ENCODE measurements at regions not wholly inside any gene's neighbourhood (a gene's known extent, or its start where the extent isn't known, plus 50 kb on each side); places are given as distances from the start of the nearest gene placed in this dataset.
"Not testable (repeated sequence)": the region's sequence is repeated elsewhere in the genome, so short reads cannot be mapped to it uniquely, and the experiment has no call there.

- no peak for DNase-seq (ENCODE audit: low read depth)
These were observed 60.3 kb downstream of the EOMES start for GRCh38 chr3:27661797-27662196.

DNA sequence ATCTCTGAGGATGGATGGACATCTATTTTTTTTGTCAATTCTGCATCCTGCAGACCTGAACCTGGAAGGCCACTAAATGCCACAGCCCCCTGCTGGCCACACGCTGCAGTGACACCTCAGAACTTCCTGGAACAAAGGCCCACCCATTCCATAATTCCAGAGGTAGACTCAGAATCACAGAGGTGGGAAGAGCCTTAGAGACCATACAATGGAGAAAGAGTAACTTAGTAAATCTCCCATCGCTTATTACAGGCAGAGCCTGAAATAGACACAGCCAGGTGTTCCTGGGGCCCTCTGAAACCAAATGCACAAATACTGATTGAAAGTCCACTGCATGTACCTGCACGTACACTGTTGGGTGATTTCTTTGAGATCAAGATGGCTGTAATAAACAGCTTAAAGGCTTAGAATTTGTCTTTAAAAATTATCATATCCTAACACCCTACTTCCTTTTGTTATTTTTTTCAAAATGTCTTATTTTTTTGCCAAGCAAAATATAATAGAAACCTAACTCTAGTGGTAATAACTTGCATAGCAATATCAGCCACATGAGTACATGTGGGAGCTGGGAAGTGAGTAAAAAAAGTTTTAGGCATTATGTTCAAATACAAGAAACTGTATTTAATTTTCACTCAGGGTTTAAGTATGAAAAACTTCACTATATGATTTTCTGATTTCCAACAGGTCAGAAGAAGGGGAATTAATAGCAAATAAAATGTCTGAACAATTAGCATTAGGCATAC lies 62.7 kb downstream of the EOMES start:
- peak; percentile 59 for DNase-seq (ENCODE audit: low read depth)

DNA sequence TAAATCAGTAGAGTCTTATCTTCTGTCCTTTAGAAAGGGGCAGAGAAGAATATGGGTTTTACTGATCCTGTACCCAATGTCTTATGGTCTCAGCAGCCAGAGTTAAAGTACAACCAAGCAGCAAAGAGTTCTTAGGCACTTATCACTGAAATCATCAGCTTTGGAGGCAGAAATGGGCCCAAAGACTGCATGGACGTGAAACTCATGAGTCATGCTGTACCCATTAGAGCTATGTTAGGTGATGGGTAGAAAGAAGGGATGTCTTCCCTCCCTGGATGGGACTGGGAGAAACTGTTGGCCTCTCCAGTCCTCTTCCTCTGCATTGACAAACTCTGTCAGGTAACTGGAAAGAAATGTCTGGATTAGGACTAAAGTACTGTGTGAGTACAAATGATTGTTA lies 63.4 kb downstream of the EOMES start:
- peak; percentile 43 for DNase-seq (ENCODE audit: low read depth)

- peak; percentile 44 for DNase-seq (ENCODE audit: low read depth)
These were observed 64.3 kb downstream of the EOMES start for GRCh38 chr3:27657871-27658270.

GRCh38 chr3:27657404-27657803 lies 64.7 kb downstream of the EOMES start:
- peak; percentile 73 for DNase-seq (ENCODE audit: low read depth)

- DNase-seq (ENCODE audit: low read depth), result no peak
These were observed 65.3 kb downstream of the EOMES start for GRCh38 chr3:27656790-27657189.

DNA sequence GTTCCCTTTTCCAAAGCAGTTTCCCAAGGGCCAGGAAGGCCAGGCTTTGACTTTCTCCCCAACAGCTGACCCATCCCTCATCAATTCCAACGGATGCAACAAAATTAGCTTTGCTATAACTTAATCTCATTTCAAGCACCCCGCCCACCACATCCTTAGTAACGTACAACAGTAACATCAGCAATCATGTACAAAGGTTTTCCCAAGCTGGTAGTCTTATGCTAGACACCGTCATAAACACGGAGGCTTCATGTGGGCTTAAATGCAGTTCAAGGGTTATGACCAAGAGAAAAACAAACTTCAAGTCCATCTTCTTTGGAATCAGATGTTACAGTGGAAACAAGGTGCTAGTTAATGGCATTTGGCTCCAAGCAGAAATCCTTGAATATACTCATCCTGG lies 66.6 kb downstream of the EOMES start:
- DNase-seq (ENCODE audit: low read depth), result no peak

DNA sequence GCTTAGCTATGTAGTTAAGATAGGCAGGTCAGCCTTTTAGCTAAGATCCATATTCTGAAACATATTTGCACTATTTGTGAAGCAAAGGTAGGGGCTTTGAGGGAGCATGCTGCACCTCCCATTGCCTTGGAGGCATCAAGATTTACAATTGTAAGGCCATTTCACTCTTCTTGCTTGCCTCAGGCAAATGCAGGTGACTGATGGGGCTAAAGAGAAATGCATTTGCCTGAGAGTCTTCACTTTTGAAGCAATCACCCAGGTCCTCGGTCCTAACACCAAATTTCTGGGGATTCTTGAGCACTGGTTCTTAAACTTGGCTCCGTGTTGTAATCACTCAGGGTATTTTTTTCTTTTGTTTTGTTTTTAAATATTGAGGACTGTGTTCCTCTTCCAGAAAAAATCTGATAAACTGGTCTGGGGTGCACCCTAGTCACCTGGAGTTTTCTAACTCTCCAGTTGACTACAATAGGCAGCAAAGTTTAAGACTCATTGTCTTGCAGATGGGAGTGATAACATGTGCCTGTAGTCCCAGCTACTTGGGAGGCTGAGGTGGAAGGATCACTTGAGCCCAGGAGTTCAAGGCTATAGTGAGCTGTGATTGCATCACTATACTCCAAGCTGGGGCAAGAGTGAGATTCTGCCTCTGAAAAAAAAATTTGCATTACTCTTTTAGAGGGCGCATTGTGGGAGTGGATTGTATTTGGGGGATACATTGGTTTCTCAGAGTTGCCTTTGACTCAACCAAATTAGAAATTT lies 68.1 kb downstream of the EOMES start:
- DNase-seq (ENCODE audit: low read depth), result no peak

- no peak for DNase-seq (ENCODE audit: low read depth)
These were observed 72.8 kb downstream of the EOMES start for GRCh38 chr3:27649277-27649676.

- no peak for DNase-seq (ENCODE audit: low read depth)
These were observed 75.2 kb downstream of the EOMES start for GRCh38 chr3:27646896-27647295.

DNA sequence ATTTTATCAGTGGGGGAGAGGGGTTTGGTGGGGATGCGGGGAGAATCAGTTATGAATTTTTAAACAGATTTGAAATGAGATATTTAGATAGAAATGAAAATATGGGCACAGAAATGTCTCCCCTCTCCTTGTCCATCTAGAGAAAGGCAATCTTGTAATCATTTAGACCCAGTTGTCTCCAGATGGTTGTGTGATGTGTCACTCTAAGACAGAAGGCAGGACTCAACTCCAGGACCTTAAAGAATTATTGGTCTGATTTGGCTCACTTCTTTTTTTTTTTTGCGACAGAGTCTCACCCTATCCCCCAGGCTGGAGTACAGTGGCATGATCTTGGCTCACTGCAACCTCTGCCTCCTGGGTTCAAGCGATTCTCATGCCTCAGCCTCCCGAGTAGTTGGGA lies 77.2 kb downstream of the EOMES start:
- DNase-seq (ENCODE audit: low read depth), result peak; percentile 64

DNA sequence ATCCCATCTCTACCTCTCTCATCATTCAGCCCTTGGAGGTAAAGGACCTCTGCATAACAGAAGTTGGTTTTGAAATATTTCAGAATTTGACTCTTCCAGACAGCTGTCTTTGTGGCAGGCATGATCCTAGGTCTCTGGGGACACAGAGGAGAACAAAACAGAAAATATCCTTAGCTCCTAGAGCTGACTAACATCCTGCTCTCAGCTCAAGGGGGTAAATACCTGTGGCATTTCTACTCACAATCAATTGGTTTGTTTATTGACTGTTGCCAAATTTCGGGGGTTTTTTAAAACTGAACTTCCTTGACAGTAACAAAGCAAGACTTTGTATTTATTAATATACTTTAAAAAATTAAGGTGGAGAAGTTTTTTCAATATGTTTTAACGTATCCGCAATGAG lies 78.8 kb downstream of the EOMES start:
- peak; percentile 39 for DNase-seq (ENCODE audit: low read depth)

- DNase-seq (ENCODE audit: low read depth), result no peak
These were observed 79.3 kb downstream of the EOMES start for GRCh38 chr3:27642796-27643195.

DNA sequence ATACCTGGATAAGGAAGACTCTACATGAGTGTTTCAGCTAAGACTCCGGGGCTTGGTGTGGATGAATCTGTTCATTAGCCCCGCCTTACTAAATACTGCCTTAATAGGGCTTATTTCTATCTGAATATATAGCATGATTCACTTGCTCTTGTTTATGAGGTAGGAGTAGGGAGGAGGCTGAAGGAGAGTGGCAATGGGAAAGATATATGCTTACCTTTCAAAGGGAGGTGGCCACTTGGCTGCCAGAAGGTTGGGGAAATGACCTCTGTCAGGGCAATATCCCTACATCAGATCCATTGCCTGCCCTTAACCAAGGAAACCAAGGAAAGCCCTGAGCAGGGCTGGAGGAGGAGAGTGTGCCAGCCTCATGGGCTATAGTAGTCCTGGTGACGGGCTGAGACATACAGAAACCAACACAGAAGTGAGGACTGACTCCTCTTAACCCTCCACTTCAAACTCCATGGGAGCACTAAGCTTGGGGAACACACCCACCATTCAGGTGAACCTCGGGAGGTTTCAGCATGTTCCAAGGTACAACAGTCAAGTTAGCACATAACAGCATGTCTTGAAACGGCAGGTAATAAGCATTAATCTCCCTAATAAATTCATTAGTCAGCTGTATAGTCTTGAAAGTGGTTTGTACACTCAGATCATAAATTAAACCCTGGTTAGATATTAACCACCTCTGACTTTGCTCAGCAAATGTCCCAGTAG lies 80.1 kb downstream of the EOMES start:
- DNase-seq (ENCODE audit: low read depth), result no peak

GRCh38 chr3:27641271-27641800 lies 80.8 kb downstream of the EOMES start:
- DNase-seq (ENCODE audit: low read depth), result no peak

DNA sequence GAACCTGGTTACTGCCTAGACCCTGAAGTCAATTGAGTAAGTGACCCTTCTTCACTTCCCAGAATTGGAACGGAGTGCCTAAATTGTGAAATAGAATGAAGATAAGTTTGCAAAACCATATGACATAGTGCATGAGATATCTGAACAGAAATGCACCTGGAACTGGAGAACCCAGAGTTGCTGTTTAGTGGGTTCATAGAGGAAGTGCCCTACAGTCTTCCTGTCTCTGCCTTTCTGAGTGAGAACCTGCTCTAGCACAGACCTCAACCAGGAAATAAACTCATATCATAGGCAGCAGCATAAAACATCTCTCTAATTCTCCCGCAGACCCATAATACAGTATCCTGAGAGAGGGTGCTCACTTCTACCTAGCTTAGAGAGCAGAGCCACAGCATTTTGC lies 82.9 kb downstream of the EOMES start:
- DNase-seq (ENCODE audit: low read depth), result no peak

- no peak for DNase-seq (ENCODE audit: low read depth)
These were observed 83.5 kb downstream of the EOMES start for GRCh38 chr3:27638594-27638993.

GRCh38 chr3:27637346-27637995 lies 84.7 kb downstream of the EOMES start:
- DNase-seq (ENCODE audit: low read depth), result no peak

DNA sequence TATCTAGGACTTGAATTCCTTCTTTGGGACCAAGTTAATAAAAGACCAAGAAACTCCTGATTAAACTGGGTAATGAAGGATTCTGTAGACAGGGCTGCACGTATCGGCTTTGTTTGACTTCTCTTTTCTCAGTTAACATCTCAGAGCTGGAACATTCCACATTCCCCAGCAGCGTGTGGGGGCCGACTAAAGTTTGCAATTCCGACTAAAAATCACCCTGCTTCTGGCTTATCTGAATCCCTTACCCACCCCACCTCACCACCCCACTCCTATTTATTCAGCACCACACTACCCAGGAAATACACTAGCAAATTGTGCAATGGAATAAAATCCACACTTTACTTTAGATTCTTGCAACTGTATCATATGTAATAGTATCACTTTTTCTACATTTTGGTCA lies 87.1 kb downstream of the EOMES start:
- not testable (repeated sequence) for DNase-seq (ENCODE audit: low read depth)

DNA sequence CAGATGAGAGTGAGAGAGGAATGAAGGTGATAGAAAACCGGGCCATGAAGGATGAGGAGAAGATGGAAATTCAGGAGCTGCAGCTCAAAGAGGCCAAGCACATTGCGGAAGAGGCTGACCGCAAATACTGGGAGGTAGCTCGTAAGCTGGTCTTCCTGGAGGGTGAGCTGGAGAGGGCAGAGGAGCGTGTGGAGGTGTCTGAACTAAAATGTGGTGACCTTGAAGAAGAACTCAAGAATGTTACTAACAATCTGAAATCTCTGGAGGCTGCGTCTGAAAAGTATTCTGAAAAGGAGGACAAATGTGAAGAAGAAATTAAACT lies 88.9 kb downstream of the EOMES start:
- DNase-seq (ENCODE audit: low read depth), result peak; percentile 74

DNA sequence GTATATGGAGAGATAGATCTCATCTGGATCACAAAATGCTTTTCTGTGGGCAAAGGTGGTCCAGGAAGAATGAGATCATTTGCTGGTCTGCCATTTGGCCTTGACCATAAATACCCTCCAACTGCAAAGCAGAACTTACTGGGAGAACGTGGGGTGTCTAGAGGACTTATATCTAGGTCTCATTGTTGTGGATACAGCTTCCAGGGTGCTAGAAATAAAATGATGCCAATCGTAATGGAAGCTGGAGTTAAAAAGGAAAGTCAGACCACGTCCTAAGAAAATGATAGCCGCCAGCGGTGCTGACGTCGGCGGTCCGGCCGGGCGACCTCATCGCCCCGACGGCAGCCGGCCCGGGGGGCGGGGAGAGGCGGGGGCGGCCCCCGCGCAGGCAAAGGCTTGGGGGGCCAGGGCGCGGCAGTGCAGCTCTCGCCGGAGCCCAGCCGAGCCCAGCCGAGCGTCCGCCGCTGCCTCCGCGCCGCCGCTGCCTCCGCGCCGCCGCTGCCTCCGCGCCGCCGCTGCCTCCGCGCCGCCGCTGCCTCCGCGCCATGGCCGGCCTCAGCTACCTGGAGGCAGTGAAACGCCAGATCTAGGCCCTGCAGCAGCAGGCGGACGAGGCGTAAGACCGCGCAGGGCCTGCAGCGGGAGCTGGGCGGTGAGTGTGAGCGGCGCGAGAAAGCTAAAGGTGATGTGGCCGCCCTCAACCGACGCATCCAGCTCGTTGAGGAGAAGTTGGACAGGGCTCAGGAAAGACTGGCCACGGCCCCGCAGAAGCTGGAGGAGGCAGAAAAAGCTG lies 89.5 kb downstream of the EOMES start:
- peak; percentile 64 for DNase-seq (ENCODE audit: low read depth)

DNA sequence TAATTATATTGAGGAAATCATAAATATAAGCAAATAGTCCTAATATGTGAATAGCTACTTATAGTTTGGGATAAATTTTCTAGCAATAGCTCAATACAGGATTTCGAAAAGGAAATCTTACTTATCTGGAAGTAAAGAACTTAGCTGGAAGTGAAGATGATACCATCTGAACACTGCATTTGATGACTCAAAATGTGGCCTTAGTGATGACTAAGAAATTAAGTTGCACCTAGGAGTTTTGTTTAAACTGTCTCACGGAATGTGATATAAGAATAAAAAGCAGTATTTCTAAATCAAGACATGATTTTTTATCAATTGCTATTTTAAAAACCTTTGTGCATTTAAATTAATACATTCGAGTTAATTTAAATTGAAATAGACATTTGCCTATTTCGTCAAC lies 91.2 kb downstream of the EOMES start:
- peak; percentile 70 for DNase-seq (ENCODE audit: low read depth)

Measured in EH (cell line).